ENCODE measurements at regions not wholly inside any gene's neighbourhood (a gene's known extent, or its start where the extent isn't known, plus 50 kb on each side); places are given as distances from the start of the nearest gene placed in this dataset.
"Not testable (repeated sequence)": the region's sequence is repeated elsewhere in the genome, so short reads cannot be mapped to it uniquely, and the experiment has no call there.

DNA sequence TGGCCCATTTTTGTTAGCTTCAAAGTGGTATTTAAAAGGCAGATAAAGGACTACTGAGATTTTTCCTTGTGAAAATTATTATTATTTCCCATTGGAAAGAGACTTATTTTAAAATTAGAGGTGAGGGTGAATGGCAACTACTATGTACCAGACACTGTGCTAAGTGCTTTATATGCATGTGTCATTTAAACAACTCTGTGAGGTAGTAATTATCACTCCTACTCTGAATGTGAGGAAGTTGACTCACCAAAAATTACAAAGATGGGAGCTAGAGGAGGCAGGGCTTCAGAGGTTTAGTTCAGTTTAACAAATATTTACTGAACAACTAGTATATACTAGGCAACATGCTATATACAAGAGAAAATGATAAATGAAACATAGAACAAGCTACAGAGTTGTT, 78.2 kb downstream of the MSL3 start:
- no peak for DNase-seq

DNA sequence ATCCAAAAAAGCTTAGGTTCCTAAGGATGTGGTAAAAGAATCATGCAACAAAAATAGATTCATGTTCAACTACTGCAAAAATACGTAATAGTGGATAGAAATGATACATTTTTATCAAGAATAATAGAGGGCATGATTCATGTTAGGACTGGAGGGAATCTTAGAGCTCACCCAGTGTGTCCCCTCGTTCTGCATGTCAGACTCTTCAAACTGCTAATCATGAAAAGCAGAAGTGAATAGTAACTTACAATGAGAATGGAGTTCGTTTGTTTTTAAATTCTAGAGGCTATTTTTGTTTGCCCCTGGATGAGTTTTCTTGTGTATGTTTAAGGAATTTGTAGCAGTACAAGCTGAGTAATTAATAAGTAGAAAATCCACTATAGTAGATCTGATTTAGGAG, 79.4 kb downstream of the MSL3 start:
- DNase-seq: no peak

GRCh38 chrX:11864171-11864570, 106.1 kb downstream of the MSL3 start:
- no peak for DNase-seq

- no peak for DNase-seq
Measured at GRCh38 chrX:11867610-11868345, 109.7 kb downstream of the MSL3 start.

- DNase-seq: no peak
Measured at GRCh38 chrX:11870789-11871188, 112.8 kb downstream of the MSL3 start.

DNA sequence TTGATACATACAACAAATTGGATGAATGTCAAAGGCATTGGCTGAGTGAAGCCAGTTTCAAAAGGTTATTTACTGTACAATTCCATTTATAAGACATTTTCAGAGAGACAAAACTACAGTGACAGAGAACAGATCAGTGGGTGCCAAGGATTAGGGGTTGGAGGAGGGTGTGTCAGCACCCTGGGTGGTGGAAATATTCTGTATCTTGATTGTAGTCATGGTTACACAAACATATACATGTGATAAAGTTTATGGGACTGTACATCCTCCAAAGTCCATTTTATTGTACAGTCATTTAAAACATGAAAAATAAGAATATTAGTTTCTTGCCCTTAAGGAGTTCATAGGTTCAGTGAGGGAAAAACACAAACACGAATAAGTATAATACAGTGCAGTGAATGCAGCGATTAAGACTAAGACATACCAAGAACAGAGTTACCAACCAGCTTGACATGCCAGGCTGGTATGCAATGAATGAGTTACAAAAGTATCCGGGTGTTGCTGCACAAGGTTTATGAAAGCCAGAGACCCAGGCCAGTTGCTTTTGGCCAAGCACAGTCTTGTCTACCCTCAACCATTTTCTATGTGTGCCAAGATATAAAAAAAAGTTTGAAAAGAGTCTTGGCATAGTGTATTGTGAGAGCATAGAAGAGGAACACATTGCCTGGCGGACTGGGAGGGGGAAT, 123.6 kb downstream of the MSL3 start:
- DNase-seq: no peak

DNA sequence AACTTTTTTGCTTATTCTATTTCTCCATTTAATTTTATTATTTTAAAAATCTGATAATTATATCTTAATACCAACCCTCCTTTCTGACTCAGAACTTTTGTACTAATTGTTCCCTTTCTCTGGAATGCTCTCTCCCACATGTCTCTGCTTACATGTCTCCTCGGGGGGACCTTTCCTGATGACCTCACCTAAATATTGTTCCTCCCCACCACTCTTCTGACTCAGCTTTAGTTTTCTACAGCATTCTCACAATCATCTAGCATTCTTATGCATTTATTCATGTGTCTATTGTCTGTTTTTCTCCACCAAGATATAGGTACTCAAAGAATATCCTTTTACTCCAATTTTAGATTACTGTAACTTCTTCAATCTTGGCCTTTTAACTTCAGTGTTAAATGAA, 128.7 kb downstream of the MSL3 start:
- DNase-seq: no peak

DNA sequence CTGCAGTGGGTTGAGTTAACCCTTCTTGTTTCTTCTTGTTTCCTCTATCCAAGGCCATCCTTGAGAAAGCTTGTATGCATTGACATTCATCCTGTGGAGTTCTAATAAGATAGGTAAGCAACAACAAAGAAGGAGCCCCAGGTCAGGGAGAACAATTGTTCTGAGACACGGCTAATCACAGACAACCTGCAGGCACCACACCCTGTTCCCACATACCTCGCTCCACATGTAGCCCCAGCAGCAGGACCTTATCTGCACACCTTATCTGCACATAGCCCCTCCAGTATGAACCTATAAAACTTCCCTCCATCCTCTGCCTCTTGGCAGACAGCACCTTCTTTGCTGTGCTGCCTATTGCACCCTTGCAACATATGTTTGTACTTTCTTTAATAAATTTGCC, 129.1 kb downstream of the MSL3 start:
- no peak for DNase-seq

GRCh38 chrX:11888421-11888820, 130.4 kb downstream of the MSL3 start:
- DNase-seq: no peak

- no peak for DNase-seq
Measured at GRCh38 chrX:11889791-11890190, 131.8 kb downstream of the MSL3 start.

DNA sequence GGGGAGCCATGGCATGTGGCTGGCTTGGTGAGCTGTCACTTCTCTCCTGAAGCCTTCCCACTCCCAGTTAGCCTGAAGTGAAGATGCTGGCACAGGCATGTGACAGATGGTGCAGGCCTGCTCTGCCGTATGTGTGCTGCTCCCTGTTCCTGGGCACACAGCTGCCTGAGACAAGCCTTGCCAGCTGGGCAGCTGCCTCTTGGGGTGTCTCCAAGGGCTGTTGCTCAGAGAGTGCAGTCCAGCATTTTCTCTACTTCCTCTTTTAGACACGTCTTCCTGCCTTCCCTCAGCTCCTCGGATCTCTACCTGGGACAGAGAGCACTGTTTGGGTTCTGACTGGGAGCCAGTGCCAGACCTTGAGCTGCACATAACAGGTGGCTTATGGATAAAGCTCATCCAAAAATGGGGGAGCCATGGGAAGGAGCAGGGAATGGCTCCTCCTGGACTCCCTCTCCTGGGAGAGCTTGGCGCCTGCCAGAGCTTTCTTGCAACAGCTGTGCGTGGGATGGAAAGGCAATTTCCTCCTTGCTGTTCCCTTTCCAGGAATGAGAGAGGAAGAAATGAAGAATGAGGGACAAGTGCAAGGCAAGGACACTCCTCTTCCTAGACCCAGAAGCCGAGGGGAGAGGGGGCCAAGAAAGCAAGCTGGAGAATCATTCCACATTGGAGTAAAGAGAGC, 132.9 kb downstream of the MSL3 start:
- DNase-seq: no peak

DNA sequence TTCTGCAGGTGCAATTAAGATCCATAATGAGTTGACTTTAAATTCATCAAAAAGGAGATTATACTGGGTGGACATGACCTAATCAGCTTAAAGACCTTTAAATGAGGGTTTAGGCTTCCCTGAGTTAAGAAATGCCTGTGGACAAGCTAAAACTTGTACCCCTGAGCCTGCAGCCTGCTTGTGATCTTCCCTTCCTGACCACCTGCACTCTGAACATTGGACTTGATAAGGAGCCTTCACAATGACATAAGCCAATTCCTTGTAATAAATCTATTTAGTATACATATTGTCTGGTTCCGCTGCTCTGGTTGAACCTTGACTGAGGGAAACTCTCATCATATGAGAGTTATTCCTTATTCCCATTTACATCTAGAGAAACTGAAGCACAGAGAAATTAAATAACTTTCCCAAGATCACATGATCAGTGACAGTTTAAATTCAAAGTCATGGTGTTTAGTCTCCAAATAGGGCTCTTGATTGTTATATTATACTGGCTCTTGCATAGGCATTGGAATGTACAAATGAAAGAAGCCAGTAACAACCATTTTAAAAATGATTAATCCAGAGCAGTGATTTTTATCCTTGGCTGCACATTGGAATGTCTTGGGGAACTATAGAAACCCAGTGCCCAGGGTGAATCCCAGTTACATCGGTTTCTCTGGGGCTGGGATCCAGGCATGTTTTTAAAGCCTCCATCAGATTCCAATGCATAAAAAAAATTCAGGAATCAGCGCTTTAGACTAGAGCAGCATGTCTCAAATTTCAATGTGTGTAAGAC, 136.1 kb downstream of the MSL3 start:
- no peak for DNase-seq

GRCh38 chrX:11899091-11899490, 141.1 kb downstream of the MSL3 start:
- DNase-seq: no peak

GRCh38 chrX:11905933-11906332, 147.9 kb downstream of the MSL3 start:
- DNase-seq: not testable (repeated sequence)

- peak; percentile 52 for DNase-seq
Measured at GRCh38 chrX:11908371-11908770, 150.3 kb downstream of the MSL3 start.

DNA sequence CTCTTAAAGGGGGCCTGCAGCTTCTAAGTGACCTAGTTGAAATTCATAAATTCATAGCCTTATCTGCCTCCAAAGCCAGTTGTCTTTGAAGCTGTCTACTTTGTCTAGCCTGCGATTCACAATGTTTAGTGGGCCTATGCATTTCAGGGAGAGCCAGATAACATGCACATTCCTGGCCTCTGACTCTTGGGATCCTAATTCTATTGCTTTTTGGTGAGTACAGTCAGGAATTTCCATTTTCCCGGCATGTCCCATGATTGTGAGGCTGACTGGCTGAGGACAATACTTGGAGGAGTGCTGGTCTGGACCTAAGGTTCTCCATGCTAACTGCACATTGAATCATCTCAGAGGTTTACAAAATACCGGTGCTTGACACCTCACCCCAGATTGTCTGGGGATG, 155.0 kb downstream of the MSL3 start:
- no peak for DNase-seq

DNA sequence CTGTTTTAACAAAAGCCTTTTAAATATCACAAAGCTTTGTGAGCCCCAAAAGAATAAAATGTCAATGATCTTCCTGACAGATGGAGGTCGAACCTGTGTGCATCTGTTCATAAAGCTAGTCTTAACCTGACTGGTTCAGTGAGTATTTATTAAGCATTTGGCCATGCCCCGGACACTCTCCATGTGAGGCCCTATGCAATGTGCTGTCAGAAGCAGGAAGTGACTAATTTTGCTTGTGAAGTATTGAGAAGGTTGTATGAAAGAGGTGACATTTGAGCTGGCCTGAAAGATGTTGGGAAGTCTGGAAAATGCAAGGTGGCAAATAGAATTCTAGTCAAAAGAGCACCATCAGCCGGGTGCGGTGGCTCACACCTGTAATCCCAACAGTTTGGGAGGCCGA, 171.4 kb downstream of the MSL3 start:
- no peak for DNase-seq

DNA sequence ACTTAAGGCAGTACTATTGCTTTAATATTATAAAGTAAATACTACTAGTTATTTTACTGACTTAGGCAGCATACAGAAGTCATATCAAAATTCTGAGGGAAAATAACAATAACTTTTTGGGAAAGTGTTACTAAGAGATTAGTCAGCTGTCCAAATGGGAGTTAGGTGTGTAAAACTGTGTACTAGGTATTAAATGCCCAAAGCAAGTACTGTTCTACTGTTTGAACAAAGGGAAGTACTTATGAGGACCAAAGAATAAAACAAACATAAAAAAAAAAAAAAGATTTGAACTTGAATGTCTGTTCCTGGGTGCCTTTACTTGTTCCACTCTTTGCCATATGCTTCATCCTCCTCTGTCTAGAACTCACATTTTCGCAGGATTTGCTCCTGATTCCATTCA, 174.4 kb downstream of the MSL3 start:
- DNase-seq: no peak

- no peak for DNase-seq
Measured at GRCh38 chrX:11934089-11934488, 176.1 kb downstream of the MSL3 start.

GRCh38 chrX:11941571-11941970, 183.5 kb downstream of the MSL3 start:
- no peak for DNase-seq

- peak; percentile 7 for DNase-seq
Measured at GRCh38 chrX:11944501-11944900, 186.5 kb downstream of the MSL3 start.

GRCh38 chrX:11949291-11949690, 189.0 kb upstream of the FRMPD4 start:
- DNase-seq: no peak

DNA sequence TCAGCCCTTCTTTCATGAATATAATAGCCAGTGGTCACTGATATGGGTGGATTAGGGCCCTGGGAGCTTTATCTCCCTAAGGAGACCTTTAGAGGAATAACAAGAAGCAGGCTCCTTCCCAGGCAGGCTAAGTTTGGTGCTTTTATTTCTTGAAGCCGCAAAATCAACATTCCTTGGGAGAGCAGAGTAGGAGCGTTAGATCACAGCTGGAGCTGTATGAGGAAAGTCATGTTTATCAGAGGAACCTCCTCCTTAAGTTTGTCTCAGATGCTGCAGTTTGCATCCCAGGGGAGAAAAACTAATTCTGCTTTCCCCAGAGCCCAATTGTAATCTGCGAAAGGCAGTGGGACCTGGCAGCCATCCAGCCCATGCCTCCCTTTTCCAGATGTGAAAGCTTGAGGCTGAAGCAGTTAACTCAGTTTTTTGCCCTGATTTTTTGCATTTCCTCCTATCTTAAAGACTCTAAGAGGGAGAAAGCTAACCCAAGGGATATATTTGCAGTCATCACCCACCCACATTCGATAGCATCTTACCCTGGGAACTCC, 186.0 kb upstream of the FRMPD4 start:
- DNase-seq: no peak
